ENCODE measurements at regions not wholly inside any gene's neighbourhood (a gene's known extent, or its start where the extent isn't known, plus 50 kb on each side); places are given as distances from the start of the nearest gene placed in this dataset.

DNA sequence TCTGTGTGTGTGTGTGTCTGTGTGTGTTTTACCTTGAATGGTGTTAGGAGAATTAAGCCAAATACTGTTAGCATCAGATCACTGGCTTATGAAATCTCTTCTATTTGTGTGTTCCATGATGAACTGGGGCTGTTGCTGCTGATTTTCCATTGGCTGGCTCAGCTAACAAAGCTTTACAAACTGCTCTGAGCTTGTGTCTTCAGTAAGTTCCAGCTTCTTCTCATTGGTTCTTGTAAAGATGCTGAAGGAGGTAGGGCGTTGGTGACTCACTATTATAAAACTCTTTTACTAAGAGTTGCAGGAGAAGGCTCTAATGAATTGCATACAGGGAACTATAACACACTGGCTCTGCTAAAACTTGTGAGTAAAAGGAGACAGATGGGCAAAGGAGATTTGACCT is 136.4 kb upstream of the PRKCQ start:
- DNase-seq (ENCODE audit: low read depth): no peak
- no peak overlapping the region for H3K4me3 ChIP-seq (ENCODE audit: low read depth, low read length)
- TF ChIP-seq, protein P1, sequence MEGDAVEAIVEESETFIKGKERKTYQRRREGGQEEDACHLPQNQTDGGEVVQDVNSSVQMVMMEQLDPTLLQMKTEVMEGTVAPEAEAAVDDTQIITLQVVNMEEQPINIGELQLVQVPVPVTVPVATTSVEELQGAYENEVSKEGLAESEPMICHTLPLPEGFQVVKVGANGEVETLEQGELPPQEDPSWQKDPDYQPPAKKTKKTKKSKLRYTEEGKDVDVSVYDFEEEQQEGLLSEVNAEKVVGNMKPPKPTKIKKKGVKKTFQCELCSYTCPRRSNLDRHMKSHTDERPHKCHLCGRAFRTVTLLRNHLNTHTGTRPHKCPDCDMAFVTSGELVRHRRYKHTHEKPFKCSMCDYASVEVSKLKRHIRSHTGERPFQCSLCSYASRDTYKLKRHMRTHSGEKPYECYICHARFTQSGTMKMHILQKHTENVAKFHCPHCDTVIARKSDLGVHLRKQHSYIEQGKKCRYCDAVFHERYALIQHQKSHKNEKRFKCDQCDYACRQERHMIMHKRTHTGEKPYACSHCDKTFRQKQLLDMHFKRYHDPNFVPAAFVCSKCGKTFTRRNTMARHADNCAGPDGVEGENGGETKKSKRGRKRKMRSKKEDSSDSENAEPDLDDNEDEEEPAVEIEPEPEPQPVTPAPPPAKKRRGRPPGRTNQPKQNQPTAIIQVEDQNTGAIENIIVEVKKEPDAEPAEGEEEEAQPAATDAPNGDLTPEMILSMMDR (IDR thresholded peaks at IDR 0.05; ENCODE audit: low read depth, low read length, missing control alignments): no peak

DNA sequence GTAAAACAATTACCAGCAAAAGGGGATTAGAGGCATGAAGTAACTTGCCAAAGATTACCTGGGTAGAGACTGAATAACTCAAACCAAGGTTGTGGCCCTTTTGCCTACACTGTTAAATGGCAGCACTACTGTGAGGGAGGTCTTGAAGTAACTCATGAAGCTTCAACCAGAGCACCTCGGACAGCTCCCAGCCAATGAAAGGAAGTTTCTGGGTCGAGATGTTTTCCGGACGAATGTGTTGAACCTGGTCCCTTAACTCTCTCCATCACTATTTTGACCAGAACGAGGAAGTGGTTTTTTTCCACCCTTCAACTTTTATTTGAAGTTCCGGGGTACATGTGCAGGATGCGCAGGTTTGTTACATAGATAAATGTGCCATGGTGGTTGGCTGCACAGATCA is 133.6 kb upstream of the PRKCQ start:
- TF ChIP-seq, protein P1 (IDR thresholded peaks at IDR 0.05; ENCODE audit: low read depth, low read length, missing control alignments): no peak
- H3K4me3 ChIP-seq (ENCODE audit: low read depth, low read length): no peak overlapping the region
- no peak for DNase-seq (ENCODE audit: low read depth)

DNA sequence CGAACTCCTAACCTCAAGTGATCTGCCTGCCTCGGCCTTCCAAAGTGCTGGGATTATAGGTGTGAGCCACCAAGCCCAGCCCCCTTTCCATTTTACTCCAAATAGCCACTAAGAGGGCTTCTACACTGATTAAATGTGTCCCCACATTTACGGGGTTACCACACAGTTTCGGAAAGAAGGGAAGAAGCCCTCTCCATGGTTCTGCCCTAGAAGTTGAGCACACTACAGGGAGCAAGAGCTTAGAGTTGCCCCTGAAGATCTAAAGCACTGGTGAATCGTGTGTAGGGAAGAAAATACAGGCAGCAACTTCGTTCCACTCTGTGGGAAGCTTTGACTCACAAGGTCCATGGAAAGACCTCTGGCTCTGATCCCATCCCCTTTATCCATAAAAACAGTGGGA is 133.0 kb upstream of the PRKCQ start:
- no peak overlapping the region for H3K4me3 ChIP-seq (ENCODE audit: low read depth, low read length)
- TF ChIP-seq, protein P1 (IDR thresholded peaks at IDR 0.05; ENCODE audit: low read depth, low read length, missing control alignments): no peak
- no peak for DNase-seq (ENCODE audit: low read depth)

DNA sequence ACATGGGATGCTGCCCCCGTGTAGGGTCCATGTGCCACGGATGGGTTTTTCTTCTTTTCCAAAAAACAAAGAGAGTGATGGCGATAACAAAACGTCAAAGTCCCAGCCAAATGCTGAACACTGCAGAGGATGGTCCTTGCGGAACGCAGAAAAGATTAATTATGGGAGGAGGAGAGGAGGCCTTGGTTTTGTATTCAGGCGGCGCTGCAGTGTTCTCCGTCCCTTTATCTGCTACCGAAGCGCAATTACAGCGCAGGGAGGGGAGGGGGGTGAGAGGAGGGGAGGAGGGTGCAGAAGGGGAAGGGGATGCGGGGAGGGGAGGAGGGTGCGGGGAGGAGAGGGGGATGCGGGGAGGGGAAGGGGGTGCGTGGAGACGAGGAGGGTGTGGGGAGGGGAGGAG is 131.8 kb upstream of the PRKCQ start:
- TF ChIP-seq, protein P1 (IDR thresholded peaks at IDR 0.05; ENCODE audit: low read depth, low read length, missing control alignments): no peak
- no peak overlapping the region for H3K4me3 ChIP-seq (ENCODE audit: low read depth, low read length)
- no peak for DNase-seq (ENCODE audit: low read depth)

DNA sequence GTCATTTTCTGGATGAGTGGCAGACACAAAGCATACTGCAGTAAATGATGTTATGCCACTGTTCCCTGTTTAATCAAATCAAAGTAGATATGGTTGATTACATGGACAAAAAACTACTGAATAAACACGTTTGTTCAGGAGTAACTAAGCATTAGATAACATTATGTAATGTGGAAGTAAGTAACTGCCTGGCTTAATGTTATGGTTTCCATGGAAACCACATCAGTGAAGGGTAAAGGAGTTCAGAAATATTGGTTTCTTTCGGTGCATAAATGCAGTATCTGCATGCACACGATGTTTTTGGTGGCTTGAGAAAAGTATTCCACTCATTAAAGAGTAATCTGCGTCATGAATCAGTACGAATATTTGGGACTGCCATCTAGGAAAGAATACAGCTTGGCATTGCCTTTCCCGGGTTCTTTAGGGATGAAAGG is 131.3 kb upstream of the PRKCQ start:
- H3K4me3 ChIP-seq (ENCODE audit: low read depth, low read length): no peak overlapping the region
- no peak for DNase-seq (ENCODE audit: low read depth)
- TF ChIP-seq, protein P1 (IDR thresholded peaks at IDR 0.05; ENCODE audit: low read depth, low read length, missing control alignments): no peak

DNA sequence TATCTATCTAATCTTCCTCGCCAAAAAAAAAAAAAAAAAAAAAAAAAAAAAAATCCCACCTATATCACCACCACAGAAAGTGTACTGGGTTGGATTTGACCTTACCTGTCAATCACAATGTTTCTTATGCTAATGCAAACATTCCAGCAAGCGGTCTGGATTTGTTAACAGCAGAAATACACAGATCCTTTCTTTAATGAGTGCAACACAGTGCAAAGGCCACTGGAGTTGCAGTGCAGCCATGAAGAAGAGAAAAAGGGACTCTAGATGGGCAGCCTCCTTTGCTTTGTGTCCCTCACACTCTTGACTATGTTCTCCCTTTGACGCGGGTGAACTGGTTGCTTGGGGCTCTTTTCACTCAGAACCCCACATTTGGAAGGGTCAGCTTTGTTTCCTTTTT is 127.3 kb upstream of the PRKCQ start:
- H3K4me3 ChIP-seq (ENCODE audit: low read depth, low read length): no peak overlapping the region
- TF ChIP-seq, protein P1 (IDR thresholded peaks at IDR 0.05; ENCODE audit: low read depth, low read length, missing control alignments): no peak
- no peak for DNase-seq (ENCODE audit: low read depth)

DNA sequence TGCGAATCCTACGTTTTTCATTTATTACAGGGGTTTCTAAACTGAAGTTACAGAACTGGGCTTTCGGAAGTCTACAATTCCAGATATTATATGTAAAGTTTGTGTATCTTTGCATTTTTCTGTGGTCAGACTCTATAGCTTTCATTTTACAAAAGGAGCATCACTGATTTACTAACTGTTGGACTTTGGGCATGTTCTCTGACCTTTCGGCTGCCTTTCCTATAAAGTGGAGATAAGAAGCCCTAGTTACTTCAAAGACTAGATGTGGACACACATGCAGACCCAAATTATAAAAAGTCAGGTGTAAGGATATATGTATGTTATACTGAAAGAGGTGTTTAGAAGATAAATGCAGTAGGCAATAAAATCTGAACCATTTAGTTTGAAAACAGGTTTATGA is 126.6 kb upstream of the PRKCQ start:
- no peak overlapping the region for H3K4me3 ChIP-seq (ENCODE audit: low read depth, low read length)
- TF ChIP-seq, protein P1 (IDR thresholded peaks at IDR 0.05; ENCODE audit: low read depth, low read length, missing control alignments): no peak
- no peak for DNase-seq (ENCODE audit: low read depth)

Measured in GM12864 (cell line).